GM19035 (cell line): ENCODE measurements at regions not wholly inside any gene's neighbourhood (a gene's known extent, or its start where the extent isn't known, plus 50 kb on each side); places are given as distances from the start of the nearest gene placed in this dataset.

Experiments
- ATAC-seq: cut with Tn5 transposase; IDR thresholded peaks from one replicate; pipeline ENCODE4 v1.9.1; 2021; ENCODE audit not compliant: unreplicated experiment

GRCh38 chr1:4307911-4308545, 346.4 kb upstream of the AJAP1 start:
- no peak for ATAC-seq

DNA sequence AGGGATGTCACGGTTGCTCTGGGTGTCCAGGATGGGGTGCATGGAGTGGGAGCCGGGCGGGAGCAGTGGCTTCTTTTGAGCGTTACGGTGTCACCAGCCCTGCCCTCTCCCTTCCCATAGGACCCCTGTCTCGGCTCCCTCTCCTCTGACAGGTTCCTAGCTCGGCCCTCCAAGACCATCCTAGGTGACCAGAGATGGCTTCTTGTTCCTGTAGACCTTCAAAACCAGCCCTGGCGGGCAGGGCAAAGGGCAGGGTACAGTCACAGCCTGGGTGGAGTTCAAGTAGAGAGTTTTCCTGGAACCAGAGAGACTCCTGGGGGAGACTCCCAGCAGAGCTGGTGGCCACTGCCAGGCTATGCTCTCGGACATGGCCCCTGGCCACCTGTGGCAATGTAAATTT, 345.6 kb upstream of the AJAP1 start:
- ATAC-seq = no peak

DNA sequence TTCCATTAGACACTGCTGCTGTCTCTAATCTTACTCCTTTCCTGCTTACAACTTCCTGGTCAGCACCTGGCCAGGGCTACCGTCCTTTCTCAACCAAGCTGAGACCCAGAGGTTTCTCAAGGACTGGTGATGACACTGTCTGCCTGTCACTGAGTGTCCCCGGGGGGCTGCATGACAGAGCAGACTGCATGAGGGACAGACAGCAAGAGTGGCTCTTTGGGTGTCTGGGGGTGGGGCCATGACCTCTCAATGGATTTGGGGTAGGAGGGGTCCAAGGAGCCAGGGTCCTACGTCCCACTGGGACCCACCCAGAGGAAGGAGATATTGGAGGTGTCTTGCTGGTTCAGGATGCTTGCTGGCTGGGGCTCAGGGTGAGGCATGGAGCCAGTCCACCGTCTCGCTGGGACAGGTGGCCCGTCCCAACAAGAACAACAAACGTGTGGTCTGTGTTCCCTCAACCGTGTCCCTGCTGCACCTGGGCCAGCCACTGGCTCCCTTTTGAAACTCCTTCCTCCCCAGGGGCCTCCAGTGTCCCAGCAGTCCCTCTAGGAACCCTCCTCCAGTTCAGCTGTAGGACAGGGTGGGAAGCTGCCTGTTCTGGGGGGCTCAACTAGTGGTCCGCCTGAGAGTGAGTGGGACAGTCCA, 344.6 kb upstream of the AJAP1 start:
- no peak for ATAC-seq

DNA sequence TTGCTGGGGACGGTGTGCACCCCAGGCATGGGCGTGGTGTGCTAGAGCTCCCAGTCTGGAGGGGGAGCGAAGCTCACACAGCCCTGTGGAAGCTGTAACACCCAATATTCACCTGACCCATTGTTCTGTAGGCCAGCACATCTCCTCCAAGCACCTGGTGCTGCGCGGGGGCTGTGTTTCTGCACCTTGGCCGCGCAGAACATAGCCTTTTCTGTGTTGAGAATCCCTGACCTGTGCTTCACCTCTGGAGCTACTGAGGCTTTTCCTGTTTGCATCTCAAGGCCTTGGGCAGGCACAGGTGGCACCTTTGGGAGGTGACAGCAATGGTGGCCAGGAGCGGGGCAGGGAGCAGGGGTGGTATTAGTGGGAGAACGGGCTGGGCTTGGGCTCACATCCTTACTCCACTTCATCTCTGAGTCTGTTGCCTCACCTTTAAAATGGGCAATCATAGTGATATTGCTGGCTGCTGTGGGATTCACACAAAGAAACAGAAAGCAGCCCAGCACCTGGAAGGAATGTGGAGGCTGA, 343.9 kb upstream of the AJAP1 start:
- ATAC-seq = no peak

DNA sequence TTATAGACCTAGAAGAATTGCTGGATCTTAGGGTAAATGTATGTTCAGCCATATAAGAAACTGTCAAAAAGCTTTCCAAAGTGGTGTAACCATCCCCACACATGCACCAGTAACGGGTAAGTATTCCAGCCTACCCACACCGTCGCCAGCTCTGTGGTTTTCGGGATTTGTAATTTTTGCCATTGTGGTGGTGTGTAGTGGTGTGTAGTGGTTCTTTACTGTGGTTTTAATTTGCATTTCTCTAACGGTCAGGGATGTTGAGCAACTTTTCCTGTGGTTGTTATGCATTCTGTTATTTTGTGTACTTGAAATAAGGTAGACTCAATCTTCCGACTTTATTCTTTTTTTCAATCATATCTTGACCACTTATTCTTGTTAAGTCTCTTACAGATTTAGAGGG, 342.4 kb upstream of the AJAP1 start:
- ATAC-seq = no peak

GRCh38 chr1:4315202-4315601, 339.2 kb upstream of the AJAP1 start:
- no peak for ATAC-seq

DNA sequence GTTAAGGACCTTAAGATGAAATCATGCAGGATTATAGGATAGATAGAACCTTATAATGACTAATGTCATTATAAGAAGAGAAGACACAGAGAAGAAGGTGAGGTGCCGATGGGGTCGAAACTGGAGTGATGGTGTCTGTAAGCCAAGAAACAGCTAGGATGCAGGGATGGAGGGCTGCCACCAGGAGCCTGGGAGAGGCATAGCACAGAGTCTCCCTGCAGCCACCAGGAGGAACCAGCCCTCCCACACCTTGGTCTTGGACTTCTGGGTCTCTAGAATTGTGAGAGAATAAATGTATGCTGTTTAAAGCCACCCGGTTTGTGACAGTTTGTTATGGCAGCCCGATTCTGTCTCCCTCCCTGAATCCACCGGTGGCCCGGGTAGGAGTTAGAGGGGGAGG, 337.2 kb upstream of the AJAP1 start:
- ATAC-seq = no peak

- no peak for ATAC-seq
These were observed 335.7 kb upstream of the AJAP1 start for GRCh38 chr1:4318720-4319119.

GRCh38 chr1:4319496-4319895, 334.9 kb upstream of the AJAP1 start:
- ATAC-seq = no peak

DNA sequence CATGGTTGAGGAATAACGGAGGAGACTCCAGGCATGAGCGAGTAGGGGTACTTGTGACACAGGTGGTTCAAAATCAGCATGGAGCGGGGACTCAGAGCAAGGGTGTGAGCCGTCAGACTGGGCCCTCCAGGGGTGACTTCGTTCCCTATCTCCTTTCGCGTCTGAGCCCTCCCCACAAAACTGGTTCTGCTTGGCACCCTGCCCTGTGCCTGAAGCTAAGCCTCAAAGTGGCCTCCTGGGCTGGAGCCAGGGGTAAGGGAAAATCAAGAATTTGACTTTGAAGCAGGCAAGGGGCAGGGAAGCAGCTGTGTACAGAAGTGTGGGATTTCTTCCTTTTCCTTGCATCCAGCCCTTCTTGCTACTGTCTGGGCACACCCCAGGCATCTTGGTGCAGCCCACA, 331.5 kb upstream of the AJAP1 start:
- no peak for ATAC-seq

- no peak for ATAC-seq
These were observed 331.1 kb upstream of the AJAP1 start for GRCh38 chr1:4323309-4323708.

GRCh38 chr1:4324525-4324924, 329.9 kb upstream of the AJAP1 start:
- ATAC-seq = no peak

DNA sequence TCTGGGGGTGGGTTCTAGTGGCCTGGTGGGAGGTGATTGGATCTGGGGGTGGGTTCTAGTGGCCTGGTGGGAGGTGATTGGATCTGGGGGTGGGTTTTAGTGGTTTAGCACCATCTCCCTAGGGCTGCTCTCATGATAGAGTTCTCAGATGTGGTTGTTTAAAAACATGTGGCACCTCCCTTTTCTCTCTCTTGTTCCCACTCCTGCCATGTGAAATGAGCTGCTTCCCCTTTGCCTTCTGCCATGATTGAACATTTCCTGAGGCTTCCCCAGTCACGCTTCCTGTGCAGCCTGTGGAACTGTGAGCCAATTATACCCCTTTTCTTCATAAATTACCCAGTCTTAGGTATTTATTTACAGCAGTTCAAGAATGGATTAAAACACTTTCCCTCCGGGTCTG, 327.3 kb upstream of the AJAP1 start:
- ATAC-seq = no peak

DNA sequence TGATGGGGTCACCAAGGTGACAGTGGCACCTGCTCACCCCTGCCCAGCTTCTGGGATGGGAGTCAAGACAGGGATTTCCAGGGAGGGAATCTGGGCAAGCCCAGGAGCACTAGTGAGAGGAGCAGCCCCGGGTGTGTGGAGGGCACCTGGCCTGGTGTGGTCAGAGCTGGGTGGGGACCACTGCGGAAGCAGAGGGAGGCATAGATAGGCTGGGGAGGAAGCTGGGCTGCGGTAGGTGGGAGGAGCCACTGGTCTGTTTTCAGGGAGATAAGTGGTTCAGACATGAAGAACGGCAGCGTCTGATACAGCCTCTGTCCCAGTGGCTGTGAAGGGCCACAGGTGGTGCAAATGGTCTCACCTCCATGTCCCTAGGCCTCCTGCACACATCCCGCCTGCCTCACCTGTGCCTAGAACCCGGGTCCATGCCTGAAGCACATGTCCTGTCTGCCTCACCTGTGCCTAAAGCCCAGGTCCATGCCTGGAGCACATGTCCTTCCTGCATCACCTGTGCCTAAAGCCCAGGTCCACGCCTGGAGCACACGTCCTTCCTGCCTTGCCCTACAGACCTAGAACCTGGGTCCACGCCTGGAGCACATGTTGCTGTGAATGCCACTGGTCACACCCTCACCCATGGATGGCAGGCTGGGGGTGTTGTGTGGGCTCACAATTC, 325.9 kb upstream of the AJAP1 start:
- ATAC-seq = no peak

DNA sequence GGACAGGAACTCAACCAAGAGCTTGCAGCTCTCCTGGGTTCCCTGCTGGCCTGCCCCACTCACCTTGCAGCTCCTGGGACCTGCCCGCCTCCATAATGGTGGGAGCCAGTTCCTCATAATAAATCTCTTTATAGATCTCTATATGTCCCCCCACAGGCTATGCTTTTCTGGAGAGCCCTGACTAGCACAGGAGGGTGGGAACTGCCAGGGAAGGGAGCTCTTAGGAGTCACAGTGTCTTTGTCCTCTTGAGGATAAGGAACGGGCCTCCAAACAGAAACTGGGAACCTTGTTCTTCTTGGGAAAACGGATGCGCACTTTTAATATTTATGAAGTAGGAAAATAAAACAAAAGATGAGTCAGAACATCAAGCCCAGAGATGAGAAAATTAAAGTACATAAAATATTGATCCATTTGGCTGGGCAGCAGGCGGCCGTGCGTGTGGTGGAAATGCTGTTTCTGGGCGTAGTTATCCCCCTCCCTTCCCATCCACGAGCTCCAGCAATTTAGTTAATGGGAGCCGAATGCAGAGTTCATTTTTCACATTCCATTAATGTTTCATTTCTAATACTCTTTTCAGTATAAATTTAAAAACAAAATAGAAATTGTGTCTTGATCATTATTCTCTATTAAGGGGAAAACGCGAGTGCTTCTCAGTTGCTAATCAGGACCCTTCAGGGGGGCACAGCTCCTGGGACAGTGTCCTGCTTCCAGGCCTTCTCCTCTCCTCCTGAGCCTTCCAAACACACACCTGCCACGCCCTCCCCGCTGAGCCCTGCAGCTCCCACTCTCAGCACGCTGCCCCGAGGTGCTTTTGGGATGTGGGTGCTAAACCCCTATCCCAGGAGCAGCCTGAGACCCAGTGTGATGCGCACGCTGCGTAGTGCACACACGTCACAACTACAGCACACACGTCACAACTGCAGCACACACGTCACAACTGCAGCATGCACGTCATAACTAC, 323.3 kb upstream of the AJAP1 start:
- ATAC-seq = no peak

- no peak for ATAC-seq
These were observed 322.6 kb upstream of the AJAP1 start for GRCh38 chr1:4331767-4332163.

DNA sequence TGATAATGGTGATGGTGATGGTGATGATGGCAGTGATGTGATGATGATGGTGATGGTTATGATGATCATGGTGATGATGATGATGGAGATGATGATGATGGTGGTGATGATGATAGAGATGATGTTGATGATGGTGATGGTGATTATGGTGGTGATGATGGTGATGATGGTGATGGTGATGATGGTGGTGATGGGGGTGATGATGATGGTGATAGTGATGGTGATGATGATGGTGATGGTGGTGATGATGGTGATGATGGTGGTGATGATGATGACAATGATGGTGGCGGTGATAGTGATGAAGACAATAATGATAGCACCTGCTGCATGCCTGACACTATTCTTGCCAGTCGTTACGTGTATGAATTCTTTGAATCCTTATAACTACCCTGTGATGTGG, 317.9 kb upstream of the AJAP1 start:
- ATAC-seq = no peak

DNA sequence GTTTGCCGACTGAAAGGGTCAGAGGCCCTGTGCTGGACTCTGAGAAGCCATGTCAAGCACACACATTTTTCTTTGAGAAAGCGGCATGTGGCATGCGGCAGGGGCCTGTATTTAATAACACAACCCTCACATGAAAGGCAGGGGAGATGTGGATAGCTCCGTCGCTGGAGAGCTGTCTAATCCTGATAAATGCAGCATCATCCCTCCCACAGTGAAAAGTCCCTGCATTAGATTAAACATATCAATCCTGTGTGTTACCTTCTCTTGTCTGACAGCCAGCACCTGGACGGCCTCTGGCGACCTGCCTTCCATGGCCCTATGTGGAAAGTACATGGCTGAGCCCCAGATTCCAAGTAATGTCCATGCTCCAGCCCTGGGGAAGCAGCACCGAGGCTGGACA, 313.0 kb upstream of the AJAP1 start:
- no peak for ATAC-seq

DNA sequence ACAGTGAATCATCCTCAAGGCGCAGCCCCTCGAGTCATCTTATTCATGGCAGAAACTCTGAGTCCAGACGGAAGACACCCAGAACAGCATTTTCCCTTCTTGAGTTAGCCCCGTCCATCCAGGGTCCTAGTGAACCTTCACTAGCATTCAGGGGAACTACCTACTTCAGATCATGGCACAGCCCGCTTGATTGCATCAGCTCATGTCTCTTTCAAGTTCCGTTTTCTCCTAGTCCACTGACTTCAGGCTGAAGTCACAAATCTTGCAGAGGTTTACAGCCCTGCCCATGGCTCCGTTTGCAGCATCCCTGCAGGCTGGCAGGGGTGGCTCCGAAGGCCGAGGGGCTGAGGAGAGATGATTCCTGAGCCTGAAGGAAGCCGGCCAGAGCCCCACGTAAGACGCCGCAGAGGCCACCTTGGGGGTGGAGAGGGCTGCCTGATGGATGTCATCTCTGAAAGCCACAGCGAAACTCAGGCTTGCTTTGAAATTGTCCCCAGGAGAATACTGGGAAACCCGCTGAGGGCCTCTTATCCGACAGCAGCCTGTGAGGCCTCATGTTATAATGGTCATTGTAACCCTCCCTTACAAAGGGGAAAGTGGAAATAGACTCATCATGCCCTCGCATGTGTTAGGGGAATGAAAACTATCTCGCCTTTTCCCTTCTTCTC, 310.2 kb upstream of the AJAP1 start:
- peak; percentile 69 for ATAC-seq

GRCh38 chr1:4345094-4345493, 309.3 kb upstream of the AJAP1 start:
- ATAC-seq = no peak

- ATAC-seq = no peak
These were observed 308.3 kb upstream of the AJAP1 start for GRCh38 chr1:4346131-4346530.
